ENCODE measurements at regions not wholly inside any gene's neighbourhood (a gene's known extent, or its start where the extent isn't known, plus 50 kb on each side); places are given as distances from the start of the nearest gene placed in this dataset.

DNA sequence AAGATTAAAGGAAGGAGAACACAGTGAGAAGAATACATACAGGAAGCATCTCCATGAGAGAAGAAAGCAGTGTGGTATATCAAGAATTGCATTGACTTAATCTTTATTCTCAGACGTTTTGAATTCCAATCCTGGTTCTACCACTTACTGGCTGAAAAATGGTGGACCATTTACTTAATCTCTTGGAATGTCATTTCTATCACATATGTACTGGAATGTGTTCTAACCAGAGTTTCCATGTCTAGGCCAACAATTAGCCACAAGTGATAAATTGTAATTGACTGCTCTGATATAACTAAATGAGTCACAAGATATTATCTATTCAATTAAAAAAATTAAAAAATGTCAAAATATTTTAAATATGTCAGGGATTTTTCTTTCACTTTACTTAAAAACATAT is 626.1 kb downstream of the PTPRC start:
- POLR2A ChIA-PET (ENCODE audit: low non-redundant PET): no interaction called here
- Histone ChIP-seq H3K27ac (ENCODE audit: low read depth, low read length, poor library complexity, severe bottlenecking) (no peak overlapping the region), H3K4me1 (ENCODE audit: insufficient read depth, low read length, poor library complexity, severe bottlenecking) (no peaks in the 10 kb centered on the region), H3K36me3 (ENCODE audit: insufficient read depth, low read length, poor library complexity, severe bottlenecking) (no peaks in the 10 kb centered on the region), H3K9me3 (ENCODE audit: low read depth, low read length, poor library complexity, severe bottlenecking) (no peaks in the 10 kb centered on the region), H3K27me3 (replicated peaks; ENCODE audit: insufficient read depth, low read depth, low read length, poor library complexity) (no peaks in the 10 kb centered on the region), H3K4me3 (ENCODE audit: low read depth, low read length, poor library complexity, severe bottlenecking) (no peak overlapping the region)
- CTCF ChIA-PET: no interaction called here
- TF ChIP-seq EZH2 (IDR thresholded peaks at IDR 0.05; ENCODE audit: borderline replicate concordance, low read depth, low read length, poor library complexity, severe bottlenecking): no peak
- TF ChIP-seq, protein P1, sequence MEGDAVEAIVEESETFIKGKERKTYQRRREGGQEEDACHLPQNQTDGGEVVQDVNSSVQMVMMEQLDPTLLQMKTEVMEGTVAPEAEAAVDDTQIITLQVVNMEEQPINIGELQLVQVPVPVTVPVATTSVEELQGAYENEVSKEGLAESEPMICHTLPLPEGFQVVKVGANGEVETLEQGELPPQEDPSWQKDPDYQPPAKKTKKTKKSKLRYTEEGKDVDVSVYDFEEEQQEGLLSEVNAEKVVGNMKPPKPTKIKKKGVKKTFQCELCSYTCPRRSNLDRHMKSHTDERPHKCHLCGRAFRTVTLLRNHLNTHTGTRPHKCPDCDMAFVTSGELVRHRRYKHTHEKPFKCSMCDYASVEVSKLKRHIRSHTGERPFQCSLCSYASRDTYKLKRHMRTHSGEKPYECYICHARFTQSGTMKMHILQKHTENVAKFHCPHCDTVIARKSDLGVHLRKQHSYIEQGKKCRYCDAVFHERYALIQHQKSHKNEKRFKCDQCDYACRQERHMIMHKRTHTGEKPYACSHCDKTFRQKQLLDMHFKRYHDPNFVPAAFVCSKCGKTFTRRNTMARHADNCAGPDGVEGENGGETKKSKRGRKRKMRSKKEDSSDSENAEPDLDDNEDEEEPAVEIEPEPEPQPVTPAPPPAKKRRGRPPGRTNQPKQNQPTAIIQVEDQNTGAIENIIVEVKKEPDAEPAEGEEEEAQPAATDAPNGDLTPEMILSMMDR (conservative IDR thresholded peaks at IDR 0.05; ENCODE audit: low read depth, low read length): no peak
- intact Hi-C loops (cut with micrococcal nuclease; ENCODE audit: unreplicated experiment): no loop called here
- no peak for DNase-seq (ENCODE audit: low spot score)
- no TSS peak for BruUV-seq (replicated peaks)

DNA sequence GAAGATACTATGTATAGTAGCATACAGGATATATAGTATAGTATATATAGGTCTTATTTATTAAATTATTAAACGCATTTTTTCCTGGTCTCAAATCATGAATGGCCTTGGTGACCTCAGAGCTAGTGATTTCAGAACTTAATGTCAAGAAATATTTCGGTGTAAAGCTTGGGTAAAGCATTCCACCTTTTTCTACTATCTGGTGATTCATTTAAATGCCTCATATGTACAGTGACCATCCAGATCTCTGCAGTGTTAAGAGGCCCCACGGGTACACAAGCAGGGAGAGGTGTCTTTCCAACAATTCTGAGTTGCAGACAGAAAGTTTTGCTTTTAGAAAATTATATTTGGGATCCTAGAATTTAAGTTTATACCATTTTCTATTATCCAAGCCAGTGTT is 626.5 kb downstream of the PTPRC start:
- no peak overlapping the region for H3K27ac ChIP-seq (ENCODE audit: low read depth, low read length, poor library complexity, severe bottlenecking)
- no peaks in the 10 kb centered on the region for H3K36me3 ChIP-seq (ENCODE audit: insufficient read depth, low read length, poor library complexity, severe bottlenecking)
- intact Hi-C loops (cut with micrococcal nuclease; ENCODE audit: unreplicated experiment): no loop called here
- BruUV-seq (replicated peaks): no TSS peak
- H3K27me3 ChIP-seq (replicated peaks; ENCODE audit: insufficient read depth, low read depth, low read length, poor library complexity): no peaks in the 10 kb centered on the region
- TF ChIP-seq, protein P1 (conservative IDR thresholded peaks at IDR 0.05; ENCODE audit: low read depth, low read length): no peak
- no peak for TF ChIP-seq EZH2 (IDR thresholded peaks at IDR 0.05; ENCODE audit: borderline replicate concordance, low read depth, low read length, poor library complexity, severe bottlenecking)
- ChIA-PET CTCF (no interaction called here), POLR2A (ENCODE audit: low non-redundant PET) (no interaction called here)
- no peaks in the 10 kb centered on the region for H3K4me1 ChIP-seq (ENCODE audit: insufficient read depth, low read length, poor library complexity, severe bottlenecking)
- no peak overlapping the region for H3K4me3 ChIP-seq (ENCODE audit: low read depth, low read length, poor library complexity, severe bottlenecking)
- H3K9me3 ChIP-seq (ENCODE audit: low read depth, low read length, poor library complexity, severe bottlenecking): no peaks in the 10 kb centered on the region
- no peak for DNase-seq (ENCODE audit: low spot score)

DNA sequence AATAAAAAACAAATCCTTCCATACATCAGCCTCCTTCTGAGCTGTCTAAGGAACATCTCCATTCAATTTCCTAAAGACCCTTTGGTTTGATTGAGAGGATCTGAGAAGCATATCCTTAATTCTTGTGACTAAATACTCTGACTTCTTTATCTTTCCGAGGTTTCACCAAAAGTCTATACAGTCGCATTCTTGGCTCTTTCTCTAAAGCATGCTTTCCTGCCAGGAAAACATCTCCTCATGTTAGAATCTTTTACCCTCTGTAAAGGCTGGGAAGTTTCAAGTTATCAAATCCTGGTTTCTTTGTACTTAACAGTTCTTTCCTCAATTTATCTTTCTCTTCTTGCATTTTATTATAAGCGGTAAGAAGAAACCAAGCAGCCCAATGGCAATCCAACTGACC is 630.4 kb downstream of the PTPRC start:
- TF ChIP-seq, protein P1 (conservative IDR thresholded peaks at IDR 0.05; ENCODE audit: low read depth, low read length): no peak
- no peak for TF ChIP-seq EZH2 (IDR thresholded peaks at IDR 0.05; ENCODE audit: borderline replicate concordance, low read depth, low read length, poor library complexity, severe bottlenecking)
- no peak overlapping the region for H3K27ac ChIP-seq (ENCODE audit: low read depth, low read length, poor library complexity, severe bottlenecking)
- H3K9me3 ChIP-seq (ENCODE audit: low read depth, low read length, poor library complexity, severe bottlenecking): no peaks in the 10 kb centered on the region
- no TSS peak for BruUV-seq (replicated peaks)
- ChIA-PET POLR2A (ENCODE audit: low non-redundant PET) (no interaction called here), CTCF (no interaction called here)
- no peak overlapping the region for H3K4me3 ChIP-seq (ENCODE audit: low read depth, low read length, poor library complexity, severe bottlenecking)
- intact Hi-C loops (cut with micrococcal nuclease; ENCODE audit: unreplicated experiment): no loop called here
- H3K36me3 ChIP-seq (ENCODE audit: insufficient read depth, low read length, poor library complexity, severe bottlenecking): no peaks in the 10 kb centered on the region
- no peaks in the 10 kb centered on the region for H3K27me3 ChIP-seq (replicated peaks; ENCODE audit: insufficient read depth, low read depth, low read length, poor library complexity)
- no peak for DNase-seq (ENCODE audit: low spot score)
- H3K4me1 ChIP-seq (ENCODE audit: insufficient read depth, low read length, poor library complexity, severe bottlenecking): peaks cover 24% of the 10 kb centered on the region

All from A673 (cell line).